ENCODE measurements at regions not wholly inside any gene's neighbourhood (a gene's known extent, or its start where the extent isn't known, plus 50 kb on each side); places are given as distances from the start of the nearest gene placed in this dataset.

GRCh38 chr12:92623386-92623785, 79.4 kb upstream of the PLEKHG7 start:
- DNase-seq (no peak), ATAC-seq (no peak)
- Mint-ChIP-seq H3K4me3 (no peak overlapping the region), H3K9me3 (peaks cover 9% of the 10 kb centered on the region), H3K36me3 (ENCODE audit: low read depth) (no peaks in the 10 kb centered on the region), H3K27me3 (no peaks in the 10 kb centered on the region), H3K4me1 (peaks cover 4% of the 10 kb centered on the region), H3K27ac (no peak overlapping the region)

- DNase-seq (no peak), ATAC-seq (no peak)
- Mint-ChIP-seq H3K4me3 (no peak overlapping the region), H3K27ac (no peak overlapping the region), H3K27me3 (no peaks in the 10 kb centered on the region), H3K9me3 (peaks cover 9% of the 10 kb centered on the region), H3K4me1 (peaks cover 4% of the 10 kb centered on the region), H3K36me3 (ENCODE audit: low read depth) (no peaks in the 10 kb centered on the region)
Observed at GRCh38 chr12:92621833-92622232, 81.0 kb upstream of the PLEKHG7 start.

GRCh38 chr12:92621312-92621711, 81.5 kb upstream of the PLEKHG7 start:
- peaks cover 4% of the 10 kb centered on the region for H3K4me1 Mint-ChIP-seq
- H3K9me3 Mint-ChIP-seq = peaks cover 9% of the 10 kb centered on the region
- no peaks in the 10 kb centered on the region for H3K27me3 Mint-ChIP-seq
- H3K36me3 Mint-ChIP-seq (ENCODE audit: low read depth) = no peaks in the 10 kb centered on the region
- no peak overlapping the region for H3K4me3 Mint-ChIP-seq
- H3K27ac Mint-ChIP-seq = no peak overlapping the region
- DNase-seq (no peak), ATAC-seq (no peak)

DNA sequence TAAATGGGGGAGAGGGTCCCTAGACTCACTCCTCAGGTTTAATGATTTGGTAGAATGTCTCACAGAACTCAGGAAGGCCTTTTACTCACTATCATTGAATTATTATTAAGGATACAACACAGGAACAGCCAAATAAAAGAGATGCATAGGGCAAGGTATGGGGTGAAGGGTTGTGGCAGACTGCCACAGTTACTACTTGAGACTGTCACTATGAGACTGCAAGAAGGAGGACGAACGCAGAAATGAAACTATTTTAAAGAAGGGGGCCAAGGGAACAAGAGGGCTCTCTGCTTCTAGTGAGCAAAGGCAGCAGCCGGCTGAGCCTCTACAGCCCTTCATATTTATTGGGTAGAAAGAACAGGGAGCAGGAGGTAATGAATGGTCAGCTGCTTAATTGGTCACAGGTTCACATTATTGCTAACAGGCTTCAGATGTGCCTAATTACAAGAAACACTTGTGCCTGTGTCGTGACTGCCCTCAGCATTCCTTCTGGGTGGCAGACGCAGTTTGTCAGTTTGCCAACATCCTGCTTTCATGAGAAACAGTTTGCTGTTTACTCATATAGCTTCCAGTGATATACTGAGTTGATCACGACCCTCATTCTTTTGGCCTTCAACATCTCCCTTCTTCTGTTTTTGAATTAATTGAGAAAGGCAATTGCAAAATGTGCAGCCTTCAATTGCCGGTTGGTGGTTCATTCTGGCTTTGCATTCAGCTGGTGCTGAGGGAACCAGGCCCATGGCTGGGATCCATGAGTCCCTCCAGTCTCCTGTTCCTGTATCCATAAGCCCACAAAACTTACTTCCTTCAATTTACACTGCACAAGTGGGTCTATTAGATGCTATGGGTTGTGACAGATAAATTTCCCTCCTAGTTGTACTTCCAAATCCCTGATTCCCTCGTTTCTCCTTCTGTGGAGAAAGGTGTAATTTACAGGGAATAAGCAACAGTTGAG, 82.8 kb upstream of the PLEKHG7 start:
- Mint-ChIP-seq H3K4me1 (peaks cover 4% of the 10 kb centered on the region), H3K9me3 (peaks cover 9% of the 10 kb centered on the region), H3K4me3 (no peak overlapping the region), H3K36me3 (ENCODE audit: low read depth) (no peaks in the 10 kb centered on the region), H3K27me3 (no peaks in the 10 kb centered on the region), H3K27ac (no peak overlapping the region)
- DNase-seq = no peak
- ATAC-seq = no peak

- Mint-ChIP-seq H3K4me3 (no peak overlapping the region), H3K27me3 (no peaks in the 10 kb centered on the region), H3K9me3 (peaks cover 9% of the 10 kb centered on the region), H3K36me3 (ENCODE audit: low read depth) (no peaks in the 10 kb centered on the region), H3K4me1 (no peaks in the 10 kb centered on the region), H3K27ac (no peak overlapping the region)
- DNase-seq (no peak), ATAC-seq (no peak)
Observed at GRCh38 chr12:92619026-92619425, 83.8 kb upstream of the PLEKHG7 start.

DNA sequence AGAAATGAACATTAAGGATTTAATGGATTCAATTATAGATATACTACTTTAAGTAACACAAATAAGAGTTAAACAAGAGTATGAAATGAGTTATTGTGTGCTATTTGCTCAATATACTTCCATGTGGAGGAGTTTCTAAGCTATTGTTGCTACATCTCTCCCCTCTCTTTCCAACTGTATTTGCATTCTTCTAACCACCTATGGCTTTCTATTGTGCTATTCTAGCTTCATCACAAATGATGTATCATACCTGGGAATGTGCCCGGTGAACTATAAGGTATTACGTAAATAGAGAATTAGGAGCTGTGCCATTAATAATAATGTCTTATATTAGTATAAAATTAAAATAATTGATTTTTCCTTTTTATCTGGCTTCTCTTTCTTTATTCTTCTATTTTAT, 87.1 kb upstream of the PLEKHG7 start:
- no peaks in the 10 kb centered on the region for H3K27me3 Mint-ChIP-seq
- DNase-seq (no peak), ATAC-seq (no peak)
- H3K4me1 Mint-ChIP-seq = peaks cover under 1% of the 10 kb centered on the region
- no peak overlapping the region for H3K27ac Mint-ChIP-seq
- H3K36me3 Mint-ChIP-seq (ENCODE audit: low read depth) = no peaks in the 10 kb centered on the region
- H3K9me3 Mint-ChIP-seq = peaks cover 3% of the 10 kb centered on the region
- H3K4me3 Mint-ChIP-seq = no peak overlapping the region

DNA sequence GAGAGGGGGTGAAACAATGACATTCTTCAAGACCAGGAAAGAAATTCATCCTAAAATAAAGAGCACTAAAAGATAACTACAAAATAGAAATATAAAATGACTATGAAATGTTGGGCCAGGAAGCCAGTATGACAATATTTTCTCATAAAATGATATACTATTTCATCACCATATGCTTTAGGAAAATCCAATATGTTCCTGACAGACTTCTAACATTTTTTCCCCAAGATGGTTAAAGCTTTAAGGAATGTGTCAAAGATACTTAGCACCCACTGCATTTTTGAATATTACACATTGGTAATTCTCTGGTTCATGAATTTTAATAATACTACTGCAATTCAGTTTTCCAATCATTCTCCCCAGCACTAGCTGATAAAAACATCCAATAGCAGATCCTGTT, 87.7 kb upstream of the PLEKHG7 start:
- H3K4me1 Mint-ChIP-seq = peaks cover 3% of the 10 kb centered on the region
- no peaks in the 10 kb centered on the region for H3K36me3 Mint-ChIP-seq (ENCODE audit: low read depth)
- no peak for DNase-seq
- H3K9me3 Mint-ChIP-seq = peaks cover 3% of the 10 kb centered on the region
- no peak overlapping the region for H3K4me3 Mint-ChIP-seq
- no peak for ATAC-seq
- H3K27ac Mint-ChIP-seq = no peak overlapping the region
- no peaks in the 10 kb centered on the region for H3K27me3 Mint-ChIP-seq

GRCh38 chr12:92614502-92614901, 88.3 kb upstream of the PLEKHG7 start:
- Mint-ChIP-seq H3K36me3 (ENCODE audit: low read depth) (no peaks in the 10 kb centered on the region), H3K27me3 (no peaks in the 10 kb centered on the region), H3K4me1 (peaks cover 3% of the 10 kb centered on the region), H3K9me3 (peaks cover 3% of the 10 kb centered on the region), H3K27ac (no peak overlapping the region), H3K4me3 (no peak overlapping the region)
- DNase-seq (no peak), ATAC-seq (no peak)

DNA sequence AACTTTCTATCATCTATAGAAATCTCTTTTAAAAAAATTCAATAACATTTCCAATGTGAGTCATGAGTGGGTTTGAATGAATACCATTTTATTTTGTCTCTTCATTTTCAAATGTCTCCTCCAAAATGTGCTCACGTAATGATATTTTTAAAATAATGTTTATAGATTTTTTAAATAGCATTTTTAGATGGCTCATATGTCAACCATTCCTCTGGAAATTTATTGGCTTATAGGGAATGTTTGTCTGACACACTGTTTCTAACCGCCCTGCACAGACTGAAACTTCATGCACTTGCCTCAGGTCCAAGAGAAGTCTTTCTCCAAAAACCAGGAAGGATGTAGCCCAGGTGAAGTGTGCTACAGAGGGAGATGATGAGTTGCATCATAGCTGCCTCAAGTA, 88.8 kb upstream of the PLEKHG7 start:
- no peak overlapping the region for H3K4me3 Mint-ChIP-seq

DNA sequence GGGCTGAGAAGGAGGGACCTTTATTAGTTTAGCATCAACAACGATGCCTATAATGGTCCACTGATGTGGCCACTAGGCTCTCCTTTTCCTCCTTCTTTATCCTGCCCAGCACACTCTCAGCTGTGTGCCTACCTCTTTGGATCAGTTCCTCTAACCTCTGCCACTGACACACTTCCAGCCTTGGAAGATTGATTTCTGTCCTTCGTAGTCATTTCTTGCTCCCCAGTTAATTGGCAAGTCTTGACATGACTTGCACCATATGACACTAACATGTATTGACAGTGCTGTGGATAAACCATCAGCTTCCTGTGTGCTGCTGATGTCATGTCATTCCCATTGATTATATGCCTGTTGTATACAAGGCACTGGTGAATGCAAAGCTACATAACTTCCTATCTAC, 90.2 kb upstream of the PLEKHG7 start:
- H3K9me3 Mint-ChIP-seq = peaks cover 3% of the 10 kb centered on the region
- H3K4me1 Mint-ChIP-seq = peaks cover 15% of the 10 kb centered on the region
- ATAC-seq (no peak), DNase-seq (no peak)
- H3K27ac Mint-ChIP-seq = no peak overlapping the region
- H3K4me3 Mint-ChIP-seq = no peak overlapping the region
- H3K36me3 Mint-ChIP-seq (ENCODE audit: low read depth) = no peaks in the 10 kb centered on the region
- no peaks in the 10 kb centered on the region for H3K27me3 Mint-ChIP-seq

More for the DNA sequence above, 88.8 kb upstream of the PLEKHG7 start:
- DNase-seq = no peak
- H3K27ac Mint-ChIP-seq = no peak overlapping the region
- peaks cover 3% of the 10 kb centered on the region for H3K9me3 Mint-ChIP-seq
- H3K36me3 Mint-ChIP-seq (ENCODE audit: low read depth) = no peaks in the 10 kb centered on the region
- no peaks in the 10 kb centered on the region for H3K27me3 Mint-ChIP-seq
- ATAC-seq = no peak
- H3K4me1 Mint-ChIP-seq = peaks cover 3% of the 10 kb centered on the region

- peak overlapping the region; percentile 75 for H3K27ac Mint-ChIP-seq
- H3K27me3 Mint-ChIP-seq = no peaks in the 10 kb centered on the region
- H3K4me1 Mint-ChIP-seq = peaks cover 24% of the 10 kb centered on the region
- H3K36me3 Mint-ChIP-seq (ENCODE audit: low read depth) = no peaks in the 10 kb centered on the region
- peak overlapping the region; percentile 65 for H3K4me3 Mint-ChIP-seq
- DNase-seq (no peak), ATAC-seq (no peak)
- H3K9me3 Mint-ChIP-seq = peaks cover 3% of the 10 kb centered on the region
Observed at GRCh38 chr12:92608151-92609091, 94.4 kb upstream of the PLEKHG7 start.

DNA sequence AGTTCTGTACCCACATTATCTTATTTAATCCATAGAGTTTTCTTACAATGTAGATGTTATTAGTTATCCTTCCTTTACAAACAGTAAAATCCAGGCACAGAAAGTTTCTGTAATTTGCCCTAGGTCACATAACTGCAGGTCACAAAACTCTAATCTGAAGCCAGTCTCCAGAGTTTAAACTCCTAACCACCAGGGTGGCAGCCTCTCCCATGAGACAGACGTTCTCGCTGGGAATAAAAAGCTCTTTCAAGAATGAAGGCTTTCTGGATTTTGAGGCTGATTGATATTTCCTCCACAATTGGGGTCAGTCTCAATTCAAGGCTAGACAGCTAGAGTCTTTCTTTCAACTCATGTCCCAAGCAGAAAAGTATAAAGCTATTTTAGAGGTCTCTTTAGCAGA, 95.8 kb upstream of the PLEKHG7 start:
- no peak for ATAC-seq
- no peak for DNase-seq

DNA sequence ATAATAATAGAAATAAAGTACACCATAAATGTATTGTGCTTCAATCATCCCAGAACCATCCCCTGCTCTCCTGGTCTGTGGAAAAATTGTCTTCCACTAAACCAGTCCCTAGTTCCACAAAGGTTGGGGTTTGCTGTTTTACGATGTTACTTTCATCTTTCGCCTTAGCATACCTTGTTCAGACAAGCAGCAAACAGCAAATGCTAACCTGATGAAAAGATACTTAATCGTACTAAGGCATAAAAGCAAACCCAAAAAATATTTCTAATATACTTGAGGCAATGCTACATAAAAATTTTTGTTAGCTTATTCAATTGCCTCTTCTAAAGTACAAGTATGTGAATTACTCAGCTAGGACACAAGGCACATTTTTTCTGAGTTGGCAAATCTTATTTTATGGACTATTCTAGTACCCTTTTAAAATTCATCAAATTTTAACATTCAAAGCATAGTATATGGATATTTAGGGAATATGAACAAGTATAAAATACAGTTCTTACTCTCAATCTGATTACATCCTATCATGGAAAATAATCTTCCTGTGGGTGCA, 97.1 kb upstream of the PLEKHG7 start:
- H3K4me1 Mint-ChIP-seq = peaks cover 40% of the 10 kb centered on the region
- H3K9me3 Mint-ChIP-seq = peaks cover 14% of the 10 kb centered on the region
- DNase-seq = no peak
- ATAC-seq = no peak
- no peaks in the 10 kb centered on the region for H3K27me3 Mint-ChIP-seq
- no peak overlapping the region for H3K4me3 Mint-ChIP-seq
- H3K27ac Mint-ChIP-seq = no peak overlapping the region
- H3K36me3 Mint-ChIP-seq (ENCODE audit: low read depth) = peaks cover 6% of the 10 kb centered on the region

More for the DNA sequence above, 95.8 kb upstream of the PLEKHG7 start:
- Mint-ChIP-seq H3K27me3 (no peaks in the 10 kb centered on the region), H3K9me3 (peaks cover 7% of the 10 kb centered on the region), H3K36me3 (ENCODE audit: low read depth) (no peaks in the 10 kb centered on the region), H3K4me1 (peaks cover 33% of the 10 kb centered on the region), H3K4me3 (no peak overlapping the region), H3K27ac (no peak overlapping the region)

GRCh38 chr12:92604786-92605185, 98.0 kb upstream of the PLEKHG7 start:
- DNase-seq = no peak
- Mint-ChIP-seq H3K9me3 (peaks cover 17% of the 10 kb centered on the region), H3K4me1 (peaks cover 37% of the 10 kb centered on the region), H3K4me3 (no peak overlapping the region), H3K36me3 (ENCODE audit: low read depth) (peaks cover 10% of the 10 kb centered on the region), H3K27me3 (no peaks in the 10 kb centered on the region), H3K27ac (no peak overlapping the region)
- ATAC-seq = no peak
